Astrocyte (in vitro differentiated cells and primary cell): ENCODE measurements at regions not wholly inside any gene's neighbourhood (a gene's known extent, or its start where the extent isn't known, plus 50 kb on each side); places are given as distances from the start of the nearest gene placed in this dataset.

Experiments
- DNase-seq: peaks from one replicate; pipeline ENCODE4 v3.0.0-alpha.2; 2010; ENCODE audit warnings: low read depth
- FAIRE-seq: peaks from 2 replicates; lab custom pipeline; 2011; peaks lifted over from hg19 to GRCh38; lab: Jason Lieb, UNC
- H2AFZ ChIP-seq: 2 replicates; pipeline ENCODE4 v1.6.0; 2012; ENCODE audit warnings: low read depth, low read length, inconsistent platforms
- H3K27ac ChIP-seq: 2 replicates; pipeline ENCODE4 v1.5.1; 2011; ENCODE audit warnings: low read depth, low read length, inconsistent platforms
- H3K27me3 ChIP-seq: 2 replicates; pipeline ENCODE4 v1.6.0; 2011; ENCODE audit warnings: low read length, inconsistent platforms; ENCODE audit not compliant: insufficient read depth
- H3K36me3 ChIP-seq: 2 replicates; pipeline ENCODE4 v1.5.1; 2011; ENCODE audit warnings: low read length, inconsistent platforms; ENCODE audit not compliant: insufficient read depth
- H3K4me1 ChIP-seq: 2 replicates; pipeline ENCODE4 v1.5.1; 2011; ENCODE audit warnings: low read length, inconsistent platforms; ENCODE audit not compliant: insufficient read depth
- H3K4me2 ChIP-seq: 2 replicates; pipeline ENCODE4 v1.6.0; 2012; ENCODE audit warnings: low read length, inconsistent platforms
- H3K4me3 ChIP-seq: 2 replicates; pipeline ENCODE4 v1.5.1; 2011; ENCODE audit warnings: low read depth, mild to moderate bottlenecking, low read length, inconsistent platforms; ENCODE audit not compliant: insufficient read depth
- H3K79me2 ChIP-seq: 2 replicates; pipeline ENCODE4 v1.6.0; 2012; ENCODE audit warnings: mild to moderate bottlenecking, low read length, inconsistent platforms; ENCODE audit not compliant: insufficient read depth
- H3K9ac ChIP-seq: 2 replicates; pipeline ENCODE4 v1.6.0; 2012; ENCODE audit warnings: mild to moderate bottlenecking, low read length, inconsistent platforms
- H3K9me3 ChIP-seq: 2 replicates; pipeline ENCODE4 v1.5.1; 2012; ENCODE audit warnings: low read depth, mild to moderate bottlenecking, low read length, inconsistent platforms; ENCODE audit not compliant: insufficient read depth
- H4K20me1 ChIP-seq: 2 replicates; pipeline ENCODE4 v1.6.0; 2012; ENCODE audit warnings: low read length, inconsistent platforms; ENCODE audit not compliant: insufficient read depth
- H3K27ac Mint-ChIP-seq: one replicate; pipeline ENCODE4 v1.8.0; 2021; ENCODE audit warnings: mild to moderate bottlenecking, mixed read lengths; ENCODE audit not compliant: unreplicated experiment
- H3K27me3 Mint-ChIP-seq: one replicate; pipeline ENCODE4 v1.8.0; 2021; ENCODE audit warnings: low read depth, mixed read lengths; ENCODE audit not compliant: unreplicated experiment
- H3K36me3 Mint-ChIP-seq: one replicate; pipeline ENCODE4 v1.8.0; 2021; ENCODE audit warnings: low read depth, mixed read lengths; ENCODE audit not compliant: unreplicated experiment
- H3K4me1 Mint-ChIP-seq: one replicate; pipeline ENCODE4 v1.8.0; 2021; ENCODE audit warnings: low read depth, mixed read lengths; ENCODE audit not compliant: unreplicated experiment
- H3K4me3 Mint-ChIP-seq: one replicate; pipeline ENCODE4 v1.8.0; 2021; ENCODE audit warnings: mild to moderate bottlenecking, moderate library complexity, mixed read lengths; ENCODE audit not compliant: unreplicated experiment
- H3K9me3 Mint-ChIP-seq: one replicate; pipeline ENCODE4 v1.8.0; 2021; ENCODE audit warnings: mild to moderate bottlenecking, mixed read lengths; ENCODE audit not compliant: unreplicated experiment
- EZH2 ChIP-seq: IDR thresholded peaks from 2 replicates; pipeline ENCODE4 v1.6.1; 2012; ENCODE audit warnings: mild to moderate bottlenecking, low read length, inconsistent platforms; ENCODE audit not compliant: insufficient read depth
- TF ChIP-seq, protein P1 (sequence below): IDR thresholded peaks from 2 replicates; pipeline ENCODE4 v1.5.1; 2011; ENCODE audit warnings: low read depth, mild to moderate bottlenecking, inconsistent platforms, low read length, moderate library complexity; ENCODE audit not compliant: insufficient read depth

DNA sequence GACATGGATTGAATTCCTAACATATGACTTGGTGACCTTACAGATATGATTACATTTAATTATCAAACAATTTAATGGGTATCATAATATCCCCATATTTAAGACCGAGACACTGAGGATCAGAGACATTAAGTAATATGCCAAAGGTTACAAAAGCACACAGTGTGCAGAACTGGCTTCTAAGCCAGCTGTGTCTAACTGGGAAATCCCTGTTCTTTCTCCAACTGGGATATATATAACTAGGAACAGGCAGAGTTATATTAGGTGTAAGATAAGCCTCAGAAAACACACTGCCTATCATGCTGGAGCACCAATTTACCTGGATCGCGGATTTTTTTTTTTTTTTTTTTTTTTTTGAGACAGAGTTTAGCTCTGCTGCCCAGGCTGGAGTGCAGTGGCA is 88.3 kb upstream of the ADGRL2 start:
- Mint-ChIP-seq H3K27ac (no peak overlapping the region), H3K9me3 (peaks cover 2% of the 10 kb centered on the region), H3K36me3 (no peaks in the 10 kb centered on the region), H3K27me3 (no peaks in the 10 kb centered on the region), H3K4me3 (no peak overlapping the region), H3K4me1 (peaks cover 5% of the 10 kb centered on the region)
- TF ChIP-seq, protein P1, sequence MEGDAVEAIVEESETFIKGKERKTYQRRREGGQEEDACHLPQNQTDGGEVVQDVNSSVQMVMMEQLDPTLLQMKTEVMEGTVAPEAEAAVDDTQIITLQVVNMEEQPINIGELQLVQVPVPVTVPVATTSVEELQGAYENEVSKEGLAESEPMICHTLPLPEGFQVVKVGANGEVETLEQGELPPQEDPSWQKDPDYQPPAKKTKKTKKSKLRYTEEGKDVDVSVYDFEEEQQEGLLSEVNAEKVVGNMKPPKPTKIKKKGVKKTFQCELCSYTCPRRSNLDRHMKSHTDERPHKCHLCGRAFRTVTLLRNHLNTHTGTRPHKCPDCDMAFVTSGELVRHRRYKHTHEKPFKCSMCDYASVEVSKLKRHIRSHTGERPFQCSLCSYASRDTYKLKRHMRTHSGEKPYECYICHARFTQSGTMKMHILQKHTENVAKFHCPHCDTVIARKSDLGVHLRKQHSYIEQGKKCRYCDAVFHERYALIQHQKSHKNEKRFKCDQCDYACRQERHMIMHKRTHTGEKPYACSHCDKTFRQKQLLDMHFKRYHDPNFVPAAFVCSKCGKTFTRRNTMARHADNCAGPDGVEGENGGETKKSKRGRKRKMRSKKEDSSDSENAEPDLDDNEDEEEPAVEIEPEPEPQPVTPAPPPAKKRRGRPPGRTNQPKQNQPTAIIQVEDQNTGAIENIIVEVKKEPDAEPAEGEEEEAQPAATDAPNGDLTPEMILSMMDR, result no peak
- no peak for TF ChIP-seq EZH2
- H3K27ac ChIP-seq, result no peak overlapping the region
- H3K9me3 ChIP-seq, result no peaks in the 10 kb centered on the region
- no peak overlapping the region for H3K4me3 ChIP-seq
- H2AFZ ChIP-seq, result no peak overlapping the region
- no peak for FAIRE-seq
- H3K36me3 ChIP-seq, result no peaks in the 10 kb centered on the region
- H3K79me2 ChIP-seq, result no peaks in the 10 kb centered on the region
- no peaks in the 10 kb centered on the region for H4K20me1 ChIP-seq
- H3K27me3 ChIP-seq, result no peaks in the 10 kb centered on the region
- H3K9ac ChIP-seq, result no peak overlapping the region
- no peak for DNase-seq
- H3K4me1 ChIP-seq, result peaks cover under 1% of the 10 kb centered on the region
- no peak overlapping the region for H3K4me2 ChIP-seq

DNA sequence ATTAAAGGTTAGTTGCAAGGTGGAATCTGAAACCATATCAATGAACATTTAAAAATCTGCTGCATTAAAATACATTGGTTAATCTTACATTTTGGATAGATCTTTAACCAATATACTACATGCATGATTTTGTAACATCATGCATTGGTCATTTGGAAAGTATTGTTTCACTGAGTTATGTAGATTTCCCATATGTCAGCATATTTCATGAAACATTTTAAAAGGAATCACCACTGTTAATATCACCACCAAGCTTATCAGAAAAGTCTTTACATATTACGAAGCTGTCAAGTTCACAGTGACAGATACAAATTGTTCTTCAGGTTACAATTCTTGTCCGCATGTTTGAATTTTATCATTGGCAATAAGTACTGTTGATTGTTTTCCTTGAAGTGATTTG is 89.9 kb upstream of the ADGRL2 start:
- Mint-ChIP-seq H3K27ac (no peak overlapping the region), H3K4me3 (no peak overlapping the region), H3K36me3 (no peaks in the 10 kb centered on the region), H3K27me3 (no peaks in the 10 kb centered on the region), H3K9me3 (peaks cover 2% of the 10 kb centered on the region), H3K4me1 (peaks cover 18% of the 10 kb centered on the region)
- Histone ChIP-seq H4K20me1 (no peaks in the 10 kb centered on the region), H3K4me2 (no peak overlapping the region), H3K27ac (no peak overlapping the region), H3K9ac (no peak overlapping the region), H3K9me3 (no peaks in the 10 kb centered on the region), H3K79me2 (no peaks in the 10 kb centered on the region), H3K27me3 (no peaks in the 10 kb centered on the region), H2AFZ (no peak overlapping the region), H3K4me3 (no peak overlapping the region), H3K36me3 (no peaks in the 10 kb centered on the region), H3K4me1 (peaks cover 12% of the 10 kb centered on the region)
- FAIRE-seq (peak; percentile 55), DNase-seq (no peak)
- TF ChIP-seq, protein P1, result no peak
- no peak for TF ChIP-seq EZH2

DNA sequence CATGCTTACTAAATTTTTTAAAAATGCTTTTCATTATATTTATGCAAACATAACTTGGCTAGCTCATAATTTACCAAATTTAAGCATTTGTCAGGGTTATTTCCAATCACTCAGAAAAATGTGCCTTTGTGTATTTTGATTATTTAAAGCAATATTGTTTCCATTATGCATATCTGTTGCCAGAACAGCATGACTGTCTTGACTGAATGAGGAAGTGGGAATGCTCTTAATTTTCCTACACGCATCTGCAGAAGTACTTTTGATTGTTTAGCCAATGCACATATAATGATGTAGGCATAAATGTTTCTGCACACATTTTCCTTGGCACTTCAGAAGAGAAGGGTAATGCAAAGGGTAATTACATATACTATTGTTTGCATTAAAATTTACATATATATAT is 92.5 kb upstream of the ADGRL2 start:
- no peak overlapping the region for H3K4me2 ChIP-seq
- H3K27ac Mint-ChIP-seq, result no peak overlapping the region
- H3K79me2 ChIP-seq, result no peaks in the 10 kb centered on the region
- no peaks in the 10 kb centered on the region for H3K27me3 Mint-ChIP-seq
- no peak overlapping the region for H3K9ac ChIP-seq
- no peaks in the 10 kb centered on the region for H3K9me3 ChIP-seq
- no peak overlapping the region for H3K4me3 ChIP-seq
- TF ChIP-seq, protein P1, result no peak
- no peak for TF ChIP-seq EZH2
- no peaks in the 10 kb centered on the region for H3K36me3 ChIP-seq
- H3K9me3 Mint-ChIP-seq, result no peaks in the 10 kb centered on the region
- DNase-seq (no peak), FAIRE-seq (peak; percentile 64)
- H3K4me1 Mint-ChIP-seq, result peaks cover 33% of the 10 kb centered on the region
- no peak overlapping the region for H2AFZ ChIP-seq
- H3K27me3 ChIP-seq, result no peaks in the 10 kb centered on the region
- H3K27ac ChIP-seq, result no peak overlapping the region
- H4K20me1 ChIP-seq, result no peaks in the 10 kb centered on the region
- H3K36me3 Mint-ChIP-seq, result no peaks in the 10 kb centered on the region
- no peak overlapping the region for H3K4me3 Mint-ChIP-seq
- H3K4me1 ChIP-seq, result peaks cover 25% of the 10 kb centered on the region
